GM23248 (cell line): ENCODE measurements at regions not wholly inside any gene's neighbourhood (a gene's known extent, or its start where the extent isn't known, plus 50 kb on each side); places are given as distances from the start of the nearest gene placed in this dataset.

Experiments
- EZH2 ChIP-seq: fragments of 200-600 bp; sonication (generic); IDR thresholded peaks from 2 replicates; pipeline ENCODE4 v1.6.1; 2018; ENCODE audit warnings: antibody characterized with exemption, mild to moderate bottlenecking; ENCODE audit not compliant: insufficient read depth, poor library complexity, severe bottlenecking
- EZH2phosphoT487 ChIP-seq: fragments of 200-600 bp; sonication (generic); IDR thresholded peaks from 2 replicates; pipeline ENCODE4 v1.6.1; 2018; ENCODE audit warnings: antibody characterized with exemption, moderate library complexity, mild to moderate bottlenecking, low read depth; ENCODE audit not compliant: insufficient read depth

GRCh38 chr5:162811071-162811470 is 626.3 kb upstream of the CCNG1 start:
- TF ChIP-seq EZH2phosphoT487 (no peak), EZH2 (no peak)
